Astrocyte of the spinal cord (primary cell): ENCODE measurements at regions not wholly inside any gene's neighbourhood (a gene's known extent, or its start where the extent isn't known, plus 50 kb on each side); places are given as distances from the start of the nearest gene placed in this dataset.
"Not testable (repeated sequence)": the region's sequence is repeated elsewhere in the genome, so short reads cannot be mapped to it uniquely, and the experiment has no call there.

Experiments used
- DNase-seq: peaks from one replicate; pipeline ENCODE4 v3.0.0; 2011; ENCODE audit warnings: low read depth, low spot score
- H3K4me3 ChIP-seq: 2 replicates; pipeline ENCODE4 v1.5.1; 2011; ENCODE audit warnings: low read depth, mild to moderate bottlenecking, low read length, moderate library complexity
- in situ Hi-C: cut with HindIII; loops from 2 replicates; pipeline ENCODE4 v1.10.0; 2017; ENCODE audit warnings: low sequenced_read_pairs
- TF ChIP-seq, protein P1 (sequence below): IDR thresholded peaks from 2 replicates; pipeline ENCODE4 v1.5.1; 2012; ENCODE audit warnings: low read depth, mild to moderate bottlenecking, low read length, inconsistent platforms

DNA sequence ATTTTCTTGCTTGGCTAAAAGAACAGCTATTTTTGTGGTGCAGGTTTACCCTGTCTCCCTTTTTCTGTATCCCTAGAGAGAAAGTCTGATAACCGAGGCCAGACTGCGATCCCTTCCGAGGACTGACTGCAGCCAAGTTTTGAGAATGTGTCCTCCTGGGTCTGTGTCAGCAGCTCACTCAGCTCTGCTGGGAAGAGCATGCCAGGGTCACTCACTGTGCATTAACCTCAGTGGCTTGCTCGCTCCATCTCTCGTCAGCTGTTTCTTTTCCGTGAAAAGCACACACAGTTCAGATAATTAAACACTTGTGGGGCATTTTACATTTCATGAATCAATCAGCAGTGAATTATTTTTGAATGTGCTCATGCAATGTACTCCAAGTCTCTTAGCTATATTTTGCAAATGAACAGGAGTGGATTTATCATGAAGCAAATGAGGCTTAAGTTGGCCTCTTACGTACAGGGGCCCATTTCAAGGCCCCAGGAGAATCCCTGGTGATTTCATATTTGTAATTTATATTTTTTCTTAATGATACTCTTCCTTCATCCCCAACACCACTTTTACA, 252.1 kb downstream of the SMARCA2 start:
- no peak for DNase-seq
- no peak overlapping the region for H3K4me3 ChIP-seq
- TF ChIP-seq, protein P1, sequence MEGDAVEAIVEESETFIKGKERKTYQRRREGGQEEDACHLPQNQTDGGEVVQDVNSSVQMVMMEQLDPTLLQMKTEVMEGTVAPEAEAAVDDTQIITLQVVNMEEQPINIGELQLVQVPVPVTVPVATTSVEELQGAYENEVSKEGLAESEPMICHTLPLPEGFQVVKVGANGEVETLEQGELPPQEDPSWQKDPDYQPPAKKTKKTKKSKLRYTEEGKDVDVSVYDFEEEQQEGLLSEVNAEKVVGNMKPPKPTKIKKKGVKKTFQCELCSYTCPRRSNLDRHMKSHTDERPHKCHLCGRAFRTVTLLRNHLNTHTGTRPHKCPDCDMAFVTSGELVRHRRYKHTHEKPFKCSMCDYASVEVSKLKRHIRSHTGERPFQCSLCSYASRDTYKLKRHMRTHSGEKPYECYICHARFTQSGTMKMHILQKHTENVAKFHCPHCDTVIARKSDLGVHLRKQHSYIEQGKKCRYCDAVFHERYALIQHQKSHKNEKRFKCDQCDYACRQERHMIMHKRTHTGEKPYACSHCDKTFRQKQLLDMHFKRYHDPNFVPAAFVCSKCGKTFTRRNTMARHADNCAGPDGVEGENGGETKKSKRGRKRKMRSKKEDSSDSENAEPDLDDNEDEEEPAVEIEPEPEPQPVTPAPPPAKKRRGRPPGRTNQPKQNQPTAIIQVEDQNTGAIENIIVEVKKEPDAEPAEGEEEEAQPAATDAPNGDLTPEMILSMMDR, result no peak
- in situ Hi-C loops, result no loop called here

DNA sequence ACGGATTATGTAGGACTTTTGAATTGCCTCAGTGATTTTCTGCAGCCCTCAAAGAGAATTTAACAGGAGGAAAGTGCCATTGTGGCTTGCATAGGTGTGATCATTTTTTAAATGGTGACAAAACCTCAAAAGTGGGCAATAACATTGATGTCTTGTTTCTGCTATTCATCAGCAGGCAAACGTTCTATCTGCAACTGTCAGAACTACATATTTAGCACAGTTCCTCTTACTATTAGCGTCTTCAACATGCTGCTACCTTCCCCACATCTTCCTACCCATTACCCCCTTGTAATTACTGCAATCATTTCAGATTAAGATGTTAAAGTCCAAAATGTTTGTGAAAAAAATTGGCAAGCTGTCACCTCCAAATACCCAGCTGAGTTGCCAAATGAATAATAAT, 254.6 kb downstream of the SMARCA2 start:
- TF ChIP-seq, protein P1, result no peak
- H3K4me3 ChIP-seq, result no peak overlapping the region
- in situ Hi-C loops, result no loop called here
- DNase-seq, result no peak

DNA sequence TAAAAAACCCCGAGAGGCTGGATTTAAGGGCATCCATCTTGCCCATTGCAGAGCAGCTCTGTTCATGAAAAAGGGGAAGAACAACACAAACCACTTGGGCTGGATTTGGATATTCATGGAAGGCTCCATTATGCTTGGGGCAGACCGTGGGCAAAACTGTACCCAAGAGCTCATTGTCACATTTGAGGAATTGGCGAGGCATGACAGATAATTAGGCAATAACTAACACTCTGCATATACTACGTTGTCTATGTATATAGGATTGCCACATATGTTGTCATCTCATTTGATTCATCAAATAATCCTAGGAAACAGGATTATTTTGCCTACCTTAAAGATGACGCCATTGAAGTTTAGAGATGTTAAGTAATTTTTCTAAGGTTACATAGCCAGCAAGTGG, 255.4 kb downstream of the SMARCA2 start:
- DNase-seq, result no peak
- in situ Hi-C loops, result no loop called here
- H3K4me3 ChIP-seq, result no peak overlapping the region
- TF ChIP-seq, protein P1, result no peak

DNA sequence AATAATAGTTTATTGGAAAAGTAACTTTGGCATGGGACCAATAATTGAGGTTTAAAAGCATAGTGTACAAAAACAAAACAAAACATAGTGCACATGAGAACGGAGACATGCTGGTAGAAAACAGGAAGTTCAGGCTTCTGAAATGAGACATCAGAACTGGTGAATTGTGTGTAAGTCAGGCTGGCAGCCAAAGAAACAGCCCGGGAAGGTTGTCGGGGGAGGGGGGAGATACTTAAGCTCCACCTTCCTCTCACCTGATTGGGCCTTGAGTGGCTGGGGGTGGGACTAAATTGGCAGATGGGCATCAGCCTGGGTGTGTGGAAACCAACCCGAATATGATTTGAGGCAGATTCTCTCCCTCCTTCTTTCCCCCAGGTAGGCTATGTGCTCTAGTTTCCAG, 256.3 kb downstream of the SMARCA2 start:
- TF ChIP-seq, protein P1, result no peak
- no peak overlapping the region for H3K4me3 ChIP-seq
- in situ Hi-C loops, result no loop called here
- DNase-seq, result no peak

DNA sequence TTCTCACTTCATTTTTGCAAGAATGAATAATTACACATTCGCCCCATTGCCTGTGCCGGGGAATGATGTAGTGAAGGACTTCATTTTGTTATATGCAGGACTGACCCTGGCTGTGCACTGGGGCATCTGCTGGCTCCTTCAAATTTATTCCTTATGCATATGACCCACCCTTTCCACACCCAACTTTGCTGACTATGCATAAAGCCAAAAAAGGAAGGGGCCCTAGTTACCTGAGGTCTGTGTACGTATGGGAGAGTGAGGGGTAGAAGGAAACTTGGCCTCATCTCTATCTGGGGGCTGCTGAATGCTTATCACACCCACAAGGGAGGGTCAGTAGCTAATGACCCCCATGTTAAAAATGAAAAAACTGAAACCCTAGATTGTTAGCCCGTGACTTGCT, 259.6 kb downstream of the SMARCA2 start:
- in situ Hi-C loops, result no loop called here
- DNase-seq, result no peak
- H3K4me3 ChIP-seq, result no peak overlapping the region
- TF ChIP-seq, protein P1, result no peak

DNA sequence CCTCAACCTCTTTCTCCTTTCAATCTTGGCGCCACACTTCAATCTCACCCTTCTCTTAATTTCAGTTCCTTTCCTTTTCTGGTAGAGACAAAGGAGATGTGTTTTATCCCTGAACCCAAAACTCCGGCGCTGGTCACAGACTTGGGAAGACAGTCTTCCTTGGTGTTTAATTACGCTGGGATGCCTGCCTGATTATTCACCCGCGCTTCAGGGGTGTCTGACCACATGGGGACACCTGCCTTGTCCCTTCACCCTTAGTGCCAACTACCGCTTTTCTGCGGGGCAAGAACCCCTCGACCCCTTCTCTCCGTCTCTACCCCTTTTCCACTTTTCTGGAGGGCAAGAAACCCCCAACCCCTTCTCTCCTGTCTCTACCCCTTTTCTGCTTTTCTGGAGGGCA, 261.1 kb downstream of the SMARCA2 start:
- in situ Hi-C loops, result no loop called here
- TF ChIP-seq, protein P1, result no peak
- DNase-seq, result no peak

DNA sequence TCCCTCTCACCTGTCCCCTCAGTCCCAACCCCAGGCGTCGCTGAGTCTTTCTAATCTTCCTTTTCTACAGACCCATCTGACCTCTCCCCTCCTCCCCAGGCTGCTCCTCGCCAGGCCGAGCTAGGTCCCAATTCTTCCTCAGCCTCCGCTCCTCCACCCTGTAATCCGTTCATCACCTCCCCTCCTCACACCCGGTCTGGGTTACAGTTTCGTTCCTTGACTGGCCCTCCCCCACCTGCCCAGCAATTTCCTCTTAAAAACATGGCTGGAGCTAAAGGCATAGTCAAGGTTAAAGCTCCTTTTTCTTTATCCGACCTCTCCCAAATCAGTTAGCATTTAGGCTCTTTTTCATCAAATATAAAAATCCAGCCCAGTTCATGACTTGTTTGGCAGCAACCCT, 262.0 kb downstream of the SMARCA2 start:
- in situ Hi-C loops, DNase-seq: not testable (repeated sequence)

More for the DNA sequence above, 261.1 kb downstream of the SMARCA2 start:
- no peak overlapping the region for H3K4me3 ChIP-seq

DNA sequence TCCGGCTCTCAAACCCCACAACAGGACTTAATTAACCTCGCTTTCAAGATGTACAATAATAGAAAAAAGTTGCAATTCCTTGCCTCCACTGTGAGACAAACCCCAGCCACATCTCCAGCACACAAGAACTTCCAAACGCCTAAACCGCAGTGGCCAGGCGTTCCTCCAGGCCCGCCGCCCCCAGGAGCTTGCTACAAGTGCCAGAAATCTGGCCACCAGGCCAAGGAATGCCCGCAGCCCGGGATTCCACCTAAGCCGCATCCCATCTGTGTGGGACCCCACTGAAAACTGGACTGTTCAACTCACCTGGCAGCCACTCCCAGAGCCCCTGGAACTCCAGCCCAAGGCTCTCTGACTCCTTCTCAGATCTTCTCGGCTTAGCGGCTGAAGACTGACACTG, 262.5 kb downstream of the SMARCA2 start:
- in situ Hi-C loops, DNase-seq, H3K4me3 ChIP-seq: not testable (repeated sequence)

More for the DNA sequence above, 262.0 kb downstream of the SMARCA2 start:
- not testable (repeated sequence) for H3K4me3 ChIP-seq

DNA sequence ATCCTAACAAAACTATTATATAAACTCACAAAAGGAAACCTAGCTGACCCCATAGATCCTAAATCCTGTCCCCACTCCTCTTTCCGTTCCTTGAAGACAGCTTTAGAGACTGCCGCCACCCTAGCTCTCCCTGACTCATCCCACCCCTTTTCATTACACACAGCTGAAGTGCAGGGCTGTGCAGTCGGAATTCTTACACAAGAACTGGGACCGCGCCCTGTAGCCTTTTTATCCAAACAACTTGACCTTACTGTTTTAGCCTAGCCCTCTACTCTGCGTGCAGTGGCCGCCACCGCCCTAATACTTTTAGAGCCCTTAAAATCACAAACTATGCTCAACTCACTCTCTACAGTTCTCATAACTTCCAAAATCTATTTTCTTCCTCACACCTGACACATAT, 264.0 kb downstream of the SMARCA2 start:
- in situ Hi-C loops, DNase-seq: not testable (repeated sequence)

More for the DNA sequence above, 264.0 kb downstream of the SMARCA2 start:
- not testable (repeated sequence) for H3K4me3 ChIP-seq
